D721Med (cell line): ENCODE measurements at regions not wholly inside any gene's neighbourhood (a gene's known extent, or its start where the extent isn't known, plus 50 kb on each side); places are given as distances from the start of the nearest gene placed in this dataset.

Source experiments
- DNase-seq: peaks from one replicate; pipeline ENCODE4 v3.0.0; 2011; ENCODE audit warnings: low spot score; ENCODE audit not compliant: insufficient read length
- FAIRE-seq: peaks from 2 replicates; lab custom pipeline; 2011; peaks lifted over from hg19 to GRCh38; lab: Jason Lieb, UNC
- TF ChIP-seq, protein P1 (sequence below): IDR thresholded peaks from 2 replicates; pipeline ENCODE4 v1.5.1; 2012; ENCODE audit warnings: mild to moderate bottlenecking, control low read depth; ENCODE audit not compliant: insufficient read depth; ENCODE audit errors: missing control alignments

DNA sequence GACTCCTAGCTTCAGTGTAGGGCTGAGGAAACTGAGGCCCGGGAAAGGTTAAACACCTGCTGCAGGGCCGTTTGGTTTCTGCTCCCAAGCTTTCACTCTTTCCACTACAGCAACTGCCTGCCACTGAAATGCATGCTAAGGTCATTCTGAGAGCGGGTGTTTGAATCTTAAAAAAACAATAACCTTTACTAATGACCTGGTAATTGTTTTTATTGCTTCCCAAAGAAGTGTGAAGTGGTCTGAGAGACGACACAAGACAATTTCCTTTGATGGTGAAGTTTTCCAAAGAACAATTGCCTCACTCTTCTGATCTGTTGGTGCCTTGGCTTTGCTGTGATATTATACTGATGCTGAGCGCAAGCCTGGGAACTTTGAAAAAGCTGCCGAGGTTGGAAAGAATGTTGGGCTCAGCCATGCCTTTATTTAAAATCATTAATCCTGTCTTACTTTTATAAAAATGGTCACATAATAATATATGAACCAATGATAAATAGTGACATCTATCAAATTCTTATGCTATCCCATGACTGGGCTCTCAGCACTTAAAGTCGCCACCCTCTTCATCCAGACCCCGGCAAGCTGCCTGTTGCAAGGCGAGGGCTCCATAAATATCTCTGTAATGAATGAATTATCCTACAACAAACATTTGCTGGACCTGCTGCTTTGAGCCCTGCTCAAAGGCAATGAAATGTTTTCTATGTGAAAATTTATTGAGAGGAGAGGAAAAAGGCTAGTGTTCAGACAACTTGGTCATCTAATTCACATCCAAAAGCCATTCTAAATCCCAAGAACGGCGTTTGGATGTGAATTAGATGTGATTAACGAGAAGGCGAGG is 67.8 kb upstream of the SOD3 start:
- no peak for FAIRE-seq
- DNase-seq: no peak
- TF ChIP-seq, protein P1, sequence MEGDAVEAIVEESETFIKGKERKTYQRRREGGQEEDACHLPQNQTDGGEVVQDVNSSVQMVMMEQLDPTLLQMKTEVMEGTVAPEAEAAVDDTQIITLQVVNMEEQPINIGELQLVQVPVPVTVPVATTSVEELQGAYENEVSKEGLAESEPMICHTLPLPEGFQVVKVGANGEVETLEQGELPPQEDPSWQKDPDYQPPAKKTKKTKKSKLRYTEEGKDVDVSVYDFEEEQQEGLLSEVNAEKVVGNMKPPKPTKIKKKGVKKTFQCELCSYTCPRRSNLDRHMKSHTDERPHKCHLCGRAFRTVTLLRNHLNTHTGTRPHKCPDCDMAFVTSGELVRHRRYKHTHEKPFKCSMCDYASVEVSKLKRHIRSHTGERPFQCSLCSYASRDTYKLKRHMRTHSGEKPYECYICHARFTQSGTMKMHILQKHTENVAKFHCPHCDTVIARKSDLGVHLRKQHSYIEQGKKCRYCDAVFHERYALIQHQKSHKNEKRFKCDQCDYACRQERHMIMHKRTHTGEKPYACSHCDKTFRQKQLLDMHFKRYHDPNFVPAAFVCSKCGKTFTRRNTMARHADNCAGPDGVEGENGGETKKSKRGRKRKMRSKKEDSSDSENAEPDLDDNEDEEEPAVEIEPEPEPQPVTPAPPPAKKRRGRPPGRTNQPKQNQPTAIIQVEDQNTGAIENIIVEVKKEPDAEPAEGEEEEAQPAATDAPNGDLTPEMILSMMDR: no peak

DNA sequence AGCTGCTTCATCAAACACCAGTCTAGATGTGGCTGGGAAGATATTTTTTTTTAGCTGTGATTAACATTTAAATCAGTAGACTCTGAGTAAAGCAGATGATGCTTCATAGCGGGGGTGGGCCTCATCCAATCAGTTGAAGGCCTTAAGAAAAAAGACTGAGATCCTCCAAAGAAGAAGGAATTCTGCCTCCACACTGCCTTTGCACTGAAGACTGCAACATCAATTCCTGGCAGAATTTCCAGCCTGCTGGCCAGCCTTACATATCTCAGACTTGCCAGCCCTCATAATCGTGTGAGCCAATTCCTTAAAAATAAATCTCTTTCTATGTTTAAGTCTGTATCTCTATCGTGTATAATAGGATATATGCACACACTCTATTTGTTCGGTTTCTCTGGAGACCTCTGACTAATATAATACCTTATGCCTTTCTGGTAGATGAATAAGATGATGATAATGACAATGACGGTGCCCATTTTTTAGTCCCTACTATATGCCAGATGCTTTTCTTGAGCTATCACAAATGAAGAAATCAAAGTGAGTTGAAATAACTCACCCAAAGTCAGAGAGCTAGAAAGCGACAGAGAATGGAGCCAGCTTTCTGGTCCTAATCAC is 66.1 kb upstream of the SOD3 start:
- TF ChIP-seq, protein P1: no peak
- DNase-seq (no peak), FAIRE-seq (no peak)

DNA sequence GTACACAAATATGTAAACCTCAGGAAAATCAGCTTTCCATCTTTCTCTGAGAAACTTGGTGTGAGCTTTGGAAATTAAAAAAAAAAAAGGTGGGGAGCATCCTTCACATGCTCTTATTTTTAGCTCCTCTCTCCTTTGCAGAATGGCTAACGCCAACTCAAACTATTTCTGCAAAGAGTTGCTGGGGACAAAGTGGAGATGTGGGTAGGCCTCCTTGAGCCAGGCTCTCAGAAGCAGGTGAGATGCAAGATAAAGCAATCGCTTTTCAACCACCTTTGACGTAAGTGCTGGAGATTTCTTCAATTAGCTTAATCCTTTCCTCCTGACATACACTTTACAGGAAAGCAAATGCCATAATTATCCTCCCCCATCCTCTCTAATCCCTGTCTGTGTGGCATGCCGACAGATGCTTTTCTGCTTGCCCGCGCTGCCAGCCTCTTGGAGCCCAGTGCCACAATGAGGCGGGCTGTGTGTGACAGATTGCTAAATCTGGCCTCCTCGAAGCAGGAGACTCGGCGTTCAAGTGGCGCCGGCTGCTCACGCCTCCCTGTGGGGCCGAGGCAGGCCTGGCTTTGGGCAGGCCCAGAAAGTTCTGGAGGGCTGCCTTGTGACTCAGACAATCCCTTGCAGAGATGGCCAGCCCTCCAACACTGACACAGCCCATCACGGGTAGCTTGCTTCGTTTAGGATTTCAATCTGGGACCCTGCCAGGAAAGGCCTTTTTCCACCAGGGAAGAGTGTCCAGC is 64.9 kb upstream of the SOD3 start:
- FAIRE-seq (peak; percentile 92), DNase-seq (peak; percentile 81)
- TF ChIP-seq, protein P1: no peak

DNA sequence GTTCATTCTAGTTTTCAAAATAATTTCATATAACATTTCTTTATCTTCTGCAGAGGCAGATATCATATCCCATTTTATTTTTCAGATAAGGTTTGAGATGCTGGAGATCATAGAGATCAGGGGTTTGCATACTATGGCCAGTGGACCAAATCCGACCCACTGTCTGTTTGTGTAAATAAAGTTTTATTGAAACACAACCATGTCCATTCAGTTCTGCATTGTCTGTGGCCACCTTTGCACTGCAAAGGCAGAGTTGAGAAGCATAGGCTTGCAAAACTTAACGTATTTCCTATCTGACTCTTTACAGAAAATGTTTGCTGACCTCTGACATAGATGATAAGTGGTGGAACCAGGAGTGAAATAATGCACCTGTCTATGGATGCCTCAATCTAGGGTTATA is 63.9 kb upstream of the SOD3 start:
- FAIRE-seq: no peak
- TF ChIP-seq, protein P1: no peak
- no peak for DNase-seq

DNA sequence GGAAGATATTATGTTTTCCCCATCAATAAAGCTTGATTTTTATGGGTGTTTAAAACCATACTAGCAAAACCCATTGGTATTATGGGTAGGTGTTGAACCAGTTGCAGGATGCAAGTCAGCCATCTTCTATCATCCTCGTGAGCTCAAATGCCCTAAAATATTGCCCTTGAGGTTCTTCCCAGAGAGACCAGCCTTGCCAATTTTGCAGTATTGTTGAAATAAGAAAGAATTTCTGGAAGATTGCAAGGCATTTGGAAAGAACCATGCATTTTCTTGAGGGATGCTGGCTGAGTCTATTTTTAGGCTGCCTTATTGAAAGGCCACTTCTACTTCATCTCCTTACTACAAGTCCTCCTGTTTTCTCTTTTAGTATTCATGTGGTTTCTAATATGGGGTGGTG is 60.9 kb upstream of the SOD3 start:
- TF ChIP-seq, protein P1: no peak
- DNase-seq (no peak), FAIRE-seq (no peak)

DNA sequence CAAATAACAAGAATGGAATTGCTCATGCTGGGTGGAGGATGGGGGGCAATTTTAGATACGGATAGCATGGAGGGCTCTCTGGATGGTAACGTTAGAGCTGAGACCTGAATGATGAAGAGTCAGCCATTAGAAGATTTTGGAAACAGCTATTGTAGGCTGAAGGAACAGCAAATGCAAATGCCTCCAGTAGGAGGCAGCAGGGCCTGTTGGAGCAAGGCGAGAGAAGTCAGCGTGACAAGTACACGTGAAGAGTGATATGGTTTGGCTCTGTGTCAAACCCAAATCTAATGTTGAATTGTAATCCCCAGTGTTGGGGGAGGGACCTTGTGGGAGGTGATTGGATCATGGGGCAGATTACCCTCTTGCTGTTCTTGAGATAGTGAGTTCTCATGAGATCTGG is 59.3 kb upstream of the SOD3 start:
- TF ChIP-seq, protein P1: peak; percentile 27
- no peak for FAIRE-seq
- DNase-seq: no peak

DNA sequence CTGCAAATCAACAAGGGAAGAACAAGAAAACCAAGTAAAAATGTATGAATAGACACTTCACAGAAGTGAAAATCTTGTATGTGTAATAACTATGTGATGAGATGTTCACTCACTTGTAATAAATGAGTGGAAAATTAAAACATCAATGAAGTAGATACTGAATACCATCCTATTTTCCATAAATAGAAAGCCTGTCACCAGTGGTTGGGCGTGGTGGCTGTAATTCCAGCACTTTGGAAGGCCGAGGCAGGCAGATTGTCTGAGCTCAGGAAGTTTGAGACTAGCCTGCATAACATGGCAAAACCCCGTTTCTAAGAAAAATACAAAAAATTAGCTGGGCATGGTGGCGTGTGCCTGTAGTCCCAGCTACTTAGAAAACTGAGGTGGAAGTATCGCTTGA is 53.5 kb upstream of the SOD3 start:
- DNase-seq: no peak
- no peak for FAIRE-seq
- TF ChIP-seq, protein P1: no peak
